Endodermal cell (in vitro differentiated cells): ENCODE measurements at regions not wholly inside any gene's neighbourhood (a gene's known extent, or its start where the extent isn't known, plus 50 kb on each side); places are given as distances from the start of the nearest gene placed in this dataset.
A peak's percentile ranks its signal among the peaks of the same experiment; 100 is the strongest.

Experiments
- DNase-seq: peaks from one replicate; pipeline ENCODE4 v3.0.0-alpha.2; 2017
- H3K27ac ChIP-seq: 2 replicates; pipeline ENCODE4 v1.5.1; 2013; ENCODE audit warnings: mild to moderate bottlenecking, low read depth, low read length, moderate library complexity
- H3K27me3 ChIP-seq: 2 replicates; pipeline ENCODE4 v1.6.1; 2013; ENCODE audit warnings: mild to moderate bottlenecking, low read length, moderate library complexity; ENCODE audit not compliant: insufficient read depth, control insufficient read depth, poor library complexity, severe bottlenecking
- H3K36me3 ChIP-seq: 2 replicates; pipeline ENCODE4 v1.7.0; 2013; ENCODE audit warnings: mild to moderate bottlenecking, low read length, moderate library complexity; ENCODE audit not compliant: control insufficient read depth, insufficient read depth
- H3K4me1 ChIP-seq: one replicate; pipeline ENCODE4 v1.7.0; 2013; ENCODE audit warnings: low read length; ENCODE audit not compliant: control insufficient read depth, insufficient read depth
- H3K4me3 ChIP-seq: 2 replicates; pipeline ENCODE4 v1.5.1; 2013; ENCODE audit warnings: mild to moderate bottlenecking, low read length, moderate library complexity
- H3K9ac ChIP-seq: 2 replicates; pipeline ENCODE4 v1.6.1; 2013; ENCODE audit warnings: mild to moderate bottlenecking, low read length, moderate library complexity; ENCODE audit not compliant: poor library complexity, severe bottlenecking; ENCODE audit errors: extremely low read depth
- H3K9me3 ChIP-seq: 2 replicates; pipeline ENCODE4 v1.6.1; 2013; ENCODE audit warnings: mild to moderate bottlenecking, low read length, moderate library complexity; ENCODE audit not compliant: control insufficient read depth
- H3K27ac Mint-ChIP-seq: 2 replicates; pipeline ENCODE4 v1.8.0; 2020; ENCODE audit warnings: mixed read lengths
- H3K27me3 Mint-ChIP-seq: 2 replicates; pipeline ENCODE4 v1.8.0; 2021; ENCODE audit warnings: mild to moderate bottlenecking, mixed read lengths; ENCODE audit not compliant: insufficient read depth
- H3K36me3 Mint-ChIP-seq: 2 replicates; pipeline ENCODE4 v1.8.0; 2020; ENCODE audit warnings: low read depth, mixed read lengths
- H3K4me1 Mint-ChIP-seq: 2 replicates; pipeline ENCODE4 v1.8.0; 2020; ENCODE audit warnings: mixed read lengths
- H3K4me3 Mint-ChIP-seq: 2 replicates; pipeline ENCODE4 v1.8.0; 2020; ENCODE audit warnings: mild to moderate bottlenecking, moderate library complexity, mixed read lengths
- H3K9me3 Mint-ChIP-seq: 2 replicates; pipeline ENCODE4 v1.8.0; 2020; ENCODE audit warnings: mild to moderate bottlenecking, mixed read lengths
- WGBS, 2 experiments: methylation state at CpG; one replicate each; pipeline versions ENCODE4 v1.1.5 to v1.1.7; 2013; ENCODE audit warnings: missing lambda C conversion rate in 2 of 2, mixed read lengths in 1 of 2; ENCODE audit not compliant: insufficient coverage in 1 of 2, insufficient read length in 1 of 2; 5-methylcytosine and 5-hydroxymethylcytosine counted together
- TF ChIP-seq, protein P1 (sequence below): fragments of 200-600 bp; sonication (generic); conservative IDR thresholded peaks from 2 replicates; pipeline ENCODE4 v1.5.0; 2021; ENCODE audit warnings: antibody characterized with exemption, mild to moderate bottlenecking

DNA sequence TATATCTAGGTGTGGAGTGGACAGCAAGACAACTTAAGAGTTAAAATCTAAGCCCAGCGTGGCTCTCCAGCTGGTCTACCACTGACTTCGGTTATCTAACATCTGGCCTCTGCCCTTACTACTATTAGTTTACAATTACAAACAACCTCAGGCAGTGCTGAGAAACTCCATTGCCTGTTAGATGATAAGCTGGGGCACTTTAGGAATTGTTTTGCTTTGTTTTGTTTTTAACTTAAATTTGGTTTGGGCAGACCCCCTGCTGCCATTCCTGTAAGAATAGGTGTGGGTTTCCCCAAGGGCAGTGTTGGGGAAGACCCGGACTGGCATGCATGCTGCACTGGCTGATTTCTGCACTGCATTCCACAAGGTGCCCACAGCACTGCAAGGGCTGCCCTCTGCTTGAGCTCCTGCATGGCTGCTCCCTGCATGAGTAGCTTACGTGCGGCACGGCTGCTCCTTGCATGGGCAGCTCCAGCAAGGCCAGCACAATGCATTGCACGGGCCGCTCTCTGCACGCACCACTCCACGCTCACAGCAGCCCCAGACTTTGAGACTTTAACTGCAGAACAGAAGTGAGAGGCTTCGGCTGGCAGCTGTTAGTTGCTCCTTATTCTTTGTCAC, 74.2 kb upstream of the SERTAD2 start:
- peaks cover 59% of the 10 kb centered on the region for H3K4me1 Mint-ChIP-seq
- H3K9me3 ChIP-seq = no peaks in the 10 kb centered on the region
- H3K4me3 Mint-ChIP-seq = peak overlapping the region; percentile 25

DNA sequence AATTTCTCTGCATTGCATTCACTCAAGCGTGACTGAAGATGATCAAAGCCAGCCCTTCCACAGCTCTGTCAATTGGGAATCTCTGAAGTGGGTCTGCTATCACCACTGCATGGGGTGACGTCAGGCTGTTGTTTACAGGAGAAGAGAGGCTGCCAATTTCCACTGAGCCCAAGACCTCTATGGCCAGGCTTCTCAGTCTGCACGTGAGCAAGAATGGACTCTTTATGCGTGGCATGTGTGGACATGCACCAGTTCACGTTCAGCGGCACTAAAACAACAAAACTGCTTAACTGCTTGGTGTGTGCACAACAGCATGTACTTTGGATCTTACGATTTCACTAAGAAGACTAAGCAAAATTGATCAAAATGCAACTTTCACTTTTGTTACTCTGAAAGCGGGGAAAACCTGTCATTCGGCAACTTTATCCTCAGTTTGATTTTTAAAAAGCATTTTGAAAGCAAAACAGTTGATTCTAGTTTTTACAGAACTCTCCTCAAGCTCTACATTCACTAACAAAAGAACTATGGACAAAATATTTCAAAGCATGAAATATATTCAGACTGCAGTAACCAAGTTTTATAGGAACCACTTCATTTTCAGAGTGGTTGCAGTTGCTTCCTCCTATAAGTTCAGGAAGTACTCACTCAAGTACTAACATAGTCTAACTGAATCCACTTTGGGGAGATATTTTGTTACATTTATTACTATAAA, 77.0 kb upstream of the SERTAD2 start:
- TF ChIP-seq, protein P1, sequence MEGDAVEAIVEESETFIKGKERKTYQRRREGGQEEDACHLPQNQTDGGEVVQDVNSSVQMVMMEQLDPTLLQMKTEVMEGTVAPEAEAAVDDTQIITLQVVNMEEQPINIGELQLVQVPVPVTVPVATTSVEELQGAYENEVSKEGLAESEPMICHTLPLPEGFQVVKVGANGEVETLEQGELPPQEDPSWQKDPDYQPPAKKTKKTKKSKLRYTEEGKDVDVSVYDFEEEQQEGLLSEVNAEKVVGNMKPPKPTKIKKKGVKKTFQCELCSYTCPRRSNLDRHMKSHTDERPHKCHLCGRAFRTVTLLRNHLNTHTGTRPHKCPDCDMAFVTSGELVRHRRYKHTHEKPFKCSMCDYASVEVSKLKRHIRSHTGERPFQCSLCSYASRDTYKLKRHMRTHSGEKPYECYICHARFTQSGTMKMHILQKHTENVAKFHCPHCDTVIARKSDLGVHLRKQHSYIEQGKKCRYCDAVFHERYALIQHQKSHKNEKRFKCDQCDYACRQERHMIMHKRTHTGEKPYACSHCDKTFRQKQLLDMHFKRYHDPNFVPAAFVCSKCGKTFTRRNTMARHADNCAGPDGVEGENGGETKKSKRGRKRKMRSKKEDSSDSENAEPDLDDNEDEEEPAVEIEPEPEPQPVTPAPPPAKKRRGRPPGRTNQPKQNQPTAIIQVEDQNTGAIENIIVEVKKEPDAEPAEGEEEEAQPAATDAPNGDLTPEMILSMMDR = no peak
- Histone ChIP-seq H3K4me3 (peak overlapping the region; percentile 54), H3K36me3 (no peaks in the 10 kb centered on the region), H3K27me3 (no peaks in the 10 kb centered on the region), H3K4me1 (peaks cover 33% of the 10 kb centered on the region), H3K9me3 (no peaks in the 10 kb centered on the region), H3K9ac (no peak overlapping the region), H3K27ac (peak overlapping the region; percentile 20)
- H3K27ac Mint-ChIP-seq = peak overlapping the region; percentile 59
- no peaks in the 10 kb centered on the region for H3K36me3 Mint-ChIP-seq
- DNase-seq = peak; percentile 63
- WGBS, 2 experiments = 58 to 66% methylated on average over 9 of the region's 9 CpGs
- no peak overlapping the region for H3K4me3 Mint-ChIP-seq
- H3K4me1 Mint-ChIP-seq = peaks cover 66% of the 10 kb centered on the region
- no peaks in the 10 kb centered on the region for H3K9me3 Mint-ChIP-seq
- H3K27me3 Mint-ChIP-seq = no peaks in the 10 kb centered on the region

More for the DNA sequence above, 74.2 kb upstream of the SERTAD2 start:
- Histone ChIP-seq H3K9ac (no peak overlapping the region), H3K27ac (no peak overlapping the region), H3K4me3 (peak overlapping the region; percentile 56), H3K27me3 (no peaks in the 10 kb centered on the region), H3K4me1 (peaks cover 33% of the 10 kb centered on the region), H3K36me3 (no peaks in the 10 kb centered on the region)
- peak overlapping the region; percentile 83 for H3K27ac Mint-ChIP-seq
- TF ChIP-seq, protein P1 = no peak
- peak; percentile 73 for DNase-seq
- H3K36me3 Mint-ChIP-seq = no peaks in the 10 kb centered on the region
- H3K27me3 Mint-ChIP-seq = no peaks in the 10 kb centered on the region
- WGBS, 2 experiments = 64 to 72% methylated on average over 7 to 11 of the region's 11 CpGs
- H3K9me3 Mint-ChIP-seq = no peaks in the 10 kb centered on the region

DNA sequence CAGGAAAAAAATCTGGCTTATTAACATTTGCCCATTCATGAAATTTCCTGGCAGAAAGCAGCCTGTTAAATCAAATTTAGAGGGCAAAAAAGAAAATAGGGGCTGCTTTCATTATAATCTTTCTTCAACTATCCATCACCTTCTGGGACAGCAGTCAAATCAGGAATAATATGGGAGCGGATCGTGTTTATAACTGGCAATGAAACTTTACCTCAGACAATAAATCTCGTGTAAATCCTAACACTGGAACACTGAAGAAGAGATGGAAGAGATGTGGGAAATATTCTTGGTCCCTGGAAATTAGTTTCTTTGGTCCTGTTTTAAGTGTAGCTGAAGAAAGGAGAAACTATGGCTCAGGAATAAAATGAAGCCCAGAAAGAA, 77.5 kb upstream of the SERTAD2 start:
- Histone ChIP-seq H3K4me1 (peaks cover 31% of the 10 kb centered on the region), H3K9me3 (no peaks in the 10 kb centered on the region), H3K27ac (no peak overlapping the region), H3K9ac (peak overlapping the region; percentile 19), H3K36me3 (no peaks in the 10 kb centered on the region), H3K27me3 (no peaks in the 10 kb centered on the region), H3K4me3 (peak overlapping the region; percentile 4)
- DNase-seq = no peak
- TF ChIP-seq, protein P1 = no peak
- Mint-ChIP-seq H3K27ac (peak overlapping the region; percentile 59), H3K4me1 (peaks cover 62% of the 10 kb centered on the region), H3K4me3 (no peak overlapping the region), H3K36me3 (no peaks in the 10 kb centered on the region), H3K27me3 (no peaks in the 10 kb centered on the region), H3K9me3 (no peaks in the 10 kb centered on the region)
- WGBS, 2 experiments = 90% methylated on average over 3 of the region's 3 CpGs; no CpG with 5 or more reads in 1 of the 2 experiments
